K562 (cell line): ENCODE measurements at regions not wholly inside any gene's neighbourhood (a gene's known extent, or its start where the extent isn't known, plus 50 kb on each side); places are given as distances from the start of the nearest gene placed in this dataset.
A peak's percentile ranks its signal among the peaks of the same experiment; 100 is the strongest.

Experiments used
- ATAC-seq: fragments of 200-7000 bp; cut with Tn5 transposase; 3 replicates; pipeline ENCODE4 v1.9.1; 2020; ENCODE audit warnings: moderate library complexity
- BruUV-seq: library from RNA; stranded (reverse); fragments of 400-500 nt; replicated peaks from 2 replicates; lab custom pipeline; 2021; lab: Mats Ljungman, UMichigan
- CTCF ChIA-PET: fragments of 300-600 bp; formaldehyde crosslinking; extraction: SDS; loops from one replicate; lab custom pipeline; 2021; ENCODE audit warnings: low intra/inter-chr PET ratio; lab: Yijun Ruan, JAX
- POLR2A ChIA-PET: fragments of 300-600, 350-650 bp; sonication (Branson Sonifier 250); formaldehyde crosslinking; extraction: SDS; loops from one replicate; lab custom pipeline; 2021; ENCODE audit warnings: antibody characterized with exemption, inconsistent platforms; lab: Yijun Ruan, JAX
- DNase-seq, 4 experiments: peaks; one replicate each; pipeline versions ENCODE4 v3.0.0 to v3.0.0-alpha.2; 2011 to 2018; ENCODE audit warnings: low spot score in 3 of 4, mixed read lengths in 3 of 4; ENCODE audit errors: extremely low read depth in 1 of 4
- FAIRE-seq: peaks from 2 replicates; lab custom pipeline; 2011; peaks lifted over from hg19 to GRCh38; lab: Jason Lieb, UNC
- H2AFZ ChIP-seq: 2 replicates; pipeline ENCODE4 v1.6.0; 2011; ENCODE audit warnings: low read depth, low read length, control low read depth, inconsistent platforms
- H3K27ac ChIP-seq: fragments of 200-600 bp; 3 replicates; pipeline ENCODE4 v1.8.0; 2011; ENCODE audit warnings: low read depth, mild to moderate bottlenecking, control low read depth, inconsistent platforms, low read length, moderate library complexity, mixed read lengths; ENCODE audit errors: extremely low read depth
- H3K27me3 ChIP-seq, 2 experiments: fragments of 300-600 bp in 1 of 2; 2 replicates in 1 of 2; 3 replicates in 1 of 2; pipeline versions ENCODE4 v1.6.0 to v1.8.0; 2011; ENCODE audit warnings: inconsistent platforms in 2 of 2, low read length in 2 of 2, mild to moderate bottlenecking in 1 of 2, mixed read lengths in 1 of 2, moderate library complexity in 1 of 2; ENCODE audit not compliant: control insufficient read depth in 2 of 2, insufficient read depth in 2 of 2
- H3K36me3 ChIP-seq: fragments of 300-600 bp; 3 replicates; pipeline ENCODE4 v1.8.0; 2011; ENCODE audit warnings: mild to moderate bottlenecking, low read length, inconsistent platforms; ENCODE audit not compliant: control insufficient read depth, insufficient read depth
- H3K4me1 ChIP-seq, 2 experiments: fragments of 200-600 bp in 1 of 2; replicated peaks in 1 of 2; 2 replicates in 1 of 2; 3 replicates in 1 of 2; pipeline versions ENCODE4 v1.5.1 to v1.8.0; 2011; ENCODE audit warnings: inconsistent platforms in 2 of 2, low read length in 2 of 2, mild to moderate bottlenecking in 1 of 2, mixed read lengths in 1 of 2, moderate library complexity in 1 of 2; ENCODE audit not compliant: control insufficient read depth in 2 of 2, insufficient read depth in 2 of 2
- H3K4me2 ChIP-seq: 2 replicates; pipeline ENCODE4 v1.6.1; 2011; ENCODE audit warnings: low read length, control low read depth, inconsistent platforms, mixed read lengths; ENCODE audit not compliant: insufficient read depth
- H3K4me3 ChIP-seq: fragments of 200-600 bp; sonication (generic), shearing (Covaris generic); 2 replicates; pipeline ENCODE4 v1.5.1; 2016; ENCODE audit warnings: control low read depth, inconsistent platforms
- H3K79me2 ChIP-seq: fragments of 200-600 bp; 3 replicates; pipeline ENCODE4 v1.8.0; 2011; ENCODE audit warnings: low read length, inconsistent platforms; ENCODE audit not compliant: control insufficient read depth, insufficient read depth
- H3K9ac ChIP-seq, 2 experiments: 2 replicates each; pipeline versions ENCODE4 v1.6.0 to v1.6.1; 2011; ENCODE audit warnings: low read depth in 2 of 2, low read length in 2 of 2, control low read depth in 1 of 2, inconsistent platforms in 1 of 2, mild to moderate bottlenecking in 1 of 2, mixed read lengths in 1 of 2; ENCODE audit not compliant: insufficient read depth in 1 of 2
- H3K9me1 ChIP-seq: one replicate; pipeline ENCODE4 v1.6.0; 2011; ENCODE audit warnings: inconsistent platforms, mild to moderate bottlenecking, low read length, moderate library complexity; ENCODE audit not compliant: control insufficient read depth, insufficient read depth
- H3K9me3 ChIP-seq: replicated peaks from 2 replicates; pipeline ENCODE4 v1.5.1; 2011; ENCODE audit warnings: low read depth, low read length, inconsistent platforms; ENCODE audit not compliant: control insufficient read depth, insufficient read depth
- H4K20me1 ChIP-seq: replicated peaks from 2 replicates; pipeline ENCODE4 v1.6.1; 2011; ENCODE audit warnings: low read length, inconsistent platforms, mixed read lengths; ENCODE audit not compliant: control insufficient read depth, insufficient read depth
- ATF3 ChIP-seq, 2 experiments: fragments of 450-650 bp in 1 of 2; sonication (generic) in 1 of 2; formaldehyde crosslinking in 1 of 2; IDR thresholded peaks in 1 of 2; conservative IDR thresholded peaks in 1 of 2; 2 replicates each; pipeline versions ENCODE4 v1.6.1 to v1.8.1; 2016 to 2023; ENCODE audit warnings: mild to moderate bottlenecking in 2 of 2, moderate library complexity in 2 of 2, inconsistent platforms in 1 of 2, missing genetic modification reagents in 1 of 2
- CCNT2 ChIP-seq: IDR thresholded peaks from 2 replicates; pipeline ENCODE4 v1.6.1; 2011; ENCODE audit warnings: borderline replicate concordance, low read depth, mild to moderate bottlenecking, moderate library complexity, mixed read lengths, low read length; ENCODE audit not compliant: insufficient read length; ENCODE audit errors: extremely low read depth
- CUX1 ChIP-seq: fragments of 200-800 bp; sonication (Bioruptor generic); IDR thresholded peaks from 2 replicates; pipeline ENCODE4 v1.6.1; 2016; ENCODE audit warnings: missing genetic modification characterization, missing compliant biosample characterization
- GABPB2 ChIP-seq: fragments of 250-450 bp; sonication (Bioruptor Pico); conservative IDR thresholded peaks from 2 replicates; pipeline ENCODE4 v1.5.1; 2021; ENCODE audit warnings: mild to moderate bottlenecking
- KDM1A ChIP-seq, 2 experiments: fragments of 450-650 bp; IDR thresholded peaks; 2 replicates each; pipeline ENCODE4 v1.6.1; 2016; ENCODE audit warnings: mild to moderate bottlenecking in 2 of 2
- NFATC3 ChIP-seq: fragments of 450-650 bp; IDR thresholded peaks from 2 replicates; pipeline ENCODE4 v1.6.1; 2017; ENCODE audit warnings: mild to moderate bottlenecking
- SLC30A9 ChIP-seq: fragments of 250-450 bp; sonication (Bioruptor Pico); IDR thresholded peaks from 2 replicates; pipeline ENCODE4 v1.8.0; 2022; ENCODE audit warnings: mild to moderate bottlenecking, moderate library complexity
- ZNF140 ChIP-seq: fragments of 250-450 bp; sonication (Bioruptor Pico); IDR thresholded peaks from 2 replicates; pipeline ENCODE4 v1.8.0; 2021; ENCODE audit warnings: moderate library complexity, mild to moderate bottlenecking, inconsistent platforms
- WGBS: fragments of 100-300 bp; shearing (Covaris generic); methylation state at CpG from one replicate; pipeline ENCODE4 v1.1.6; 2016; ENCODE audit warnings: low coverage, mixed read lengths; ENCODE audit not compliant: insufficient coverage; ENCODE audit errors: missing lambda C conversion rate; 5-methylcytosine and 5-hydroxymethylcytosine counted together
- in situ Hi-C: fragments of 300-500 bp; cut with MboI; formaldehyde crosslinking; loops from 4 replicates; pipeline ENCODE4 v1.15.0; 2018; ENCODE audit warnings: inconsistent platforms, mixed read lengths
- intact Hi-C: fragments of 100-400 bp; cut with micrococcal nuclease; formaldehyde crosslinking; loops from 2 replicates; pipeline ENCODE4 v1.14.2; 2022

DNA sequence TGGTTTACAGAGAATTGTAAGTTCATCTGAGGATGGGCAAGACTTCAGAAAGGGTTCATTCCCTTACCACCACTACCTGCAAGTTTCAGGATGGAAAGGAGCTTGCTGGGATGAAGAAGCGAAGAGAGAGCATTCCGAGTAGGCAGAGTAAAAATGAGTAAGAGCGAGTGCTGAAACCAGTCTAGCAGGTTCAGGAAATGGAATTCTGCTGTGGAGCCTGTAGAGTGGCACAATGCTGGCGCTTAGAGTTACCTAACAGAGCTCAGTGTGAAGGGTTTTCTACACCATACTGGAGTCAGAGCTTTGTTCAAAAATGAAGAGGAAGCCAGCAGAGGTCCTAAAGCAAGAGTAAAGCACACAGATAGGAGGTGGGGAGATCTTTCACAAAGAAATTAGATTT, 179.2 kb upstream of the ZC3H12C start:
- DNase-seq: no peak
- TF ChIP-seq SLC30A9: no peak
- TF ChIP-seq ZNF140 (CRISPR knock-in tag): no peak
- TF ChIP-seq CCNT2: no peak
- no peak for TF ChIP-seq GABPB2 (CRISPR knock-in tag)
- no peak for TF ChIP-seq CUX1 (CRISPR knock-in tag)
- no peak for TF ChIP-seq ATF3 (IDR thresholded peaks at IDR 0.05)
- no peak for TF ChIP-seq ATF3 (CRISPR knock-in tag; conservative IDR thresholded peaks at IDR 0.05)
- no peak for TF ChIP-seq KDM1A (IDR thresholded peaks at IDR 0.05)
- no peak for TF ChIP-seq NFATC3
- TF ChIP-seq, all 486 proteins: peak for 0
- intact Hi-C loops: no loop called here

More for the DNA sequence above, 179.2 kb upstream of the ZC3H12C start:
- H2AFZ ChIP-seq: peak overlapping the region; percentile 57; the same call in 1 of the 2 replicates
- WGBS: 47% methylated on average over 4 of the region's 4 CpGs
- H3K9me3 ChIP-seq: no peaks in the 10 kb centered on the region
- FAIRE-seq (no peak), ATAC-seq (no peak)
- H3K4me2 ChIP-seq: no peak overlapping the region
- no peaks in the 10 kb centered on the region for H4K20me1 ChIP-seq
- in situ Hi-C loops: no loop called here
- no peaks in the 10 kb centered on the region for H3K36me3 ChIP-seq
- CTCF ChIA-PET: no interaction called here
- H3K4me1 ChIP-seq: peaks cover 0 to 2% of the 10 kb centered on the region in 2 experiments; a peak in 1 of 5 replicates
- no peaks in the 10 kb centered on the region for H3K79me2 ChIP-seq
- no TSS peak for BruUV-seq
- H3K27ac ChIP-seq: no peak overlapping the region
- no peaks in the 10 kb centered on the region for H3K27me3 ChIP-seq
- H3K9ac ChIP-seq: no peak overlapping the region
- H3K9me1 ChIP-seq: no peaks in the 10 kb centered on the region
- no peak overlapping the region for H3K4me3 ChIP-seq
- POLR2A ChIA-PET: interaction anchor here (0.9 kb wide), 1 partner anchor 14 kb away, joined by 4 read pairs; no protein-coding TSS in a partner anchor
